ENCODE measurements at regions not wholly inside any gene's neighbourhood (a gene's known extent, or its start where the extent isn't known, plus 50 kb on each side); places are given as distances from the start of the nearest gene placed in this dataset.

- Mint-ChIP-seq H3K4me3 (no peak overlapping the region), H3K27me3 (ENCODE audit: low read depth) (peaks cover 16% of the 10 kb centered on the region), H3K9me3 (peaks cover 5% of the 10 kb centered on the region), H3K27ac (no peak overlapping the region), H3K4me1 (ENCODE audit: low read depth) (peaks cover 10% of the 10 kb centered on the region), H3K36me3 (ENCODE audit: low read depth) (no peaks in the 10 kb centered on the region)
Observed at GRCh38 chr18:46301571-46301970, 197.4 kb downstream of the HAUS1 start.

- Mint-ChIP-seq H3K36me3 (ENCODE audit: low read depth) (no peaks in the 10 kb centered on the region), H3K4me3 (no peak overlapping the region), H3K4me1 (ENCODE audit: low read depth) (peaks cover 7% of the 10 kb centered on the region), H3K9me3 (peaks cover 8% of the 10 kb centered on the region), H3K27ac (no peak overlapping the region), H3K27me3 (ENCODE audit: low read depth) (peaks cover 26% of the 10 kb centered on the region)
Observed at GRCh38 chr18:46302528-46303485, 198.6 kb downstream of the HAUS1 start.

- Mint-ChIP-seq H3K36me3 (ENCODE audit: low read depth) (no peaks in the 10 kb centered on the region), H3K9me3 (peaks cover 8% of the 10 kb centered on the region), H3K4me1 (ENCODE audit: low read depth) (peaks cover 5% of the 10 kb centered on the region), H3K4me3 (no peak overlapping the region), H3K27me3 (ENCODE audit: low read depth) (peaks cover 37% of the 10 kb centered on the region), H3K27ac (no peak overlapping the region)
Observed at GRCh38 chr18:46310258-46310657, 206.1 kb downstream of the HAUS1 start.

GRCh38 chr18:46310675-46311345 is 206.6 kb downstream of the HAUS1 start:
- Mint-ChIP-seq H3K36me3 (ENCODE audit: low read depth) (no peaks in the 10 kb centered on the region), H3K9me3 (peaks cover 8% of the 10 kb centered on the region), H3K27me3 (ENCODE audit: low read depth) (peaks cover 37% of the 10 kb centered on the region), H3K4me1 (ENCODE audit: low read depth) (peaks cover 5% of the 10 kb centered on the region), H3K27ac (no peak overlapping the region), H3K4me3 (no peak overlapping the region)

DNA sequence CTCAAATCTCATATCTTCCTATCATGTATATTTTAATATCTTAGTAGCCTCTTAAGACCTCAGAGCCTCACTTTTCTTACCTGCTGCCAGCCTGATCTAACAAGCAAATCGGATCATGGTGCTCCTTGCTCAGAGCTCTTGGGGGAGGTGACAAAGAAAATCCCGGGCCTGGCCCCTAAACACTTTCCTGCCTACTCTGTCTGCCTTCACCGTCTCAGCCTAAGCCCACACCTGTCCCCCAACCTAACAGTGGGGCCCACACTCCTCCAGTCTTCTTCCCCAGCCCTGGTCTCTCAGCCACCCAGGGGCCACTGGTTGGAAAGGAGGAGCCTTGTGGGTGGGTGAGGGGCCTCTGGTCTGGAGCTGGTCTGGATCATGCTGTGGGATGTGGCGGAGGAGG is 207.3 kb downstream of the HAUS1 start:
- Mint-ChIP-seq H3K4me1 (ENCODE audit: low read depth) (peaks cover 5% of the 10 kb centered on the region), H3K9me3 (peaks cover 4% of the 10 kb centered on the region), H3K27ac (no peak overlapping the region), H3K27me3 (ENCODE audit: low read depth) (peaks cover 32% of the 10 kb centered on the region), H3K4me3 (no peak overlapping the region), H3K36me3 (ENCODE audit: low read depth) (no peaks in the 10 kb centered on the region)

- Mint-ChIP-seq H3K9me3 (no peaks in the 10 kb centered on the region), H3K4me1 (ENCODE audit: low read depth) (peaks cover 5% of the 10 kb centered on the region), H3K27ac (no peak overlapping the region), H3K27me3 (ENCODE audit: low read depth) (peaks cover 27% of the 10 kb centered on the region), H3K4me3 (no peak overlapping the region), H3K36me3 (ENCODE audit: low read depth) (no peaks in the 10 kb centered on the region)
Observed at GRCh38 chr18:46312221-46312620, 208.0 kb downstream of the HAUS1 start.

DNA sequence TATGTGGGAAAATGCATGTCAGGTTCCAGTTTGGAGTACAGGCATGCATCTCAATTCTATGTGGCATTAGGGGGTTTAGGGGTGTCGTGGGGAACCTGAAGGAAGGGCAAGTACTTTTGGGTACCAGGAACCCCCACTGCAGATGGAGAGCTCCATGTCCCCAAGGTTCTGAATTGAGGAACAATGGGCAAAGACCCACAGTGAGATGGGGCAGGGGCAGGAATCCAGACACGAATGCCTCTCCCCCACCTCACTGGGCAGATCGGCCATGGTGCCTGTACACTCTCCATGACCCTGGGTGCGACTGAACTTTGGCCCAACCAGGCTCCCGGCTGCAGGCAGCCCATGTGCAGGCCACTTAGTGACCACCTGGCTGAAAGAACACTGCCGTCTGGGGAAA is 209.3 kb downstream of the HAUS1 start:
- no peaks in the 10 kb centered on the region for H3K36me3 Mint-ChIP-seq (ENCODE audit: low read depth)
- H3K4me1 Mint-ChIP-seq (ENCODE audit: low read depth): peaks cover 5% of the 10 kb centered on the region
- no peak overlapping the region for H3K4me3 Mint-ChIP-seq
- H3K9me3 Mint-ChIP-seq: no peaks in the 10 kb centered on the region
- peaks cover 17% of the 10 kb centered on the region for H3K27me3 Mint-ChIP-seq (ENCODE audit: low read depth)
- H3K27ac Mint-ChIP-seq: no peak overlapping the region

DNA sequence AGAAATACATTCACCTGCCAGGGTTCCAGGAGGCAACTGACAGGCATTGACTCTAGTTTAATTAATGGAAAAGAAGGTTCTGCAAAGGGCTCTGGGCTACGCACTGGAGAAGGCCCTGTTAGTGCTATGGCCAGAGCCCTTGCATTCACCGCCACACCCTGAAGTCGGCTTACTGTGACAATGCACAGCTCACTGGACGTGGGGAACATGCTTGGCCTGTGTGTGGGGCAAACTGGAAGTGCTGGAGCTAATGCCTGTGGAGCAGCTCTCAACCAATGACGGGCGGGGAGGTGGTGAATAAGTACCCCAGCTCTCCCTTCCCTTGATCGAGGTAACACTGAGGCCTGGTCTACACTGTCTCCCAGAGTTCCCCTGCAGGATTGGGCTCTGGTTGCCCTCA is 209.8 kb downstream of the HAUS1 start:
- no peak overlapping the region for H3K27ac Mint-ChIP-seq
- H3K9me3 Mint-ChIP-seq: no peaks in the 10 kb centered on the region
- no peak overlapping the region for H3K4me3 Mint-ChIP-seq
- peaks cover 5% of the 10 kb centered on the region for H3K4me1 Mint-ChIP-seq (ENCODE audit: low read depth)
- peaks cover 17% of the 10 kb centered on the region for H3K27me3 Mint-ChIP-seq (ENCODE audit: low read depth)
- H3K36me3 Mint-ChIP-seq (ENCODE audit: low read depth): no peaks in the 10 kb centered on the region

GRCh38 chr18:46315161-46315560 is 211.0 kb downstream of the HAUS1 start:
- Mint-ChIP-seq H3K36me3 (ENCODE audit: low read depth) (no peaks in the 10 kb centered on the region), H3K4me3 (no peak overlapping the region), H3K27ac (no peak overlapping the region), H3K4me1 (ENCODE audit: low read depth) (peaks cover 5% of the 10 kb centered on the region), H3K9me3 (no peaks in the 10 kb centered on the region), H3K27me3 (ENCODE audit: low read depth) (peaks cover 19% of the 10 kb centered on the region)

DNA sequence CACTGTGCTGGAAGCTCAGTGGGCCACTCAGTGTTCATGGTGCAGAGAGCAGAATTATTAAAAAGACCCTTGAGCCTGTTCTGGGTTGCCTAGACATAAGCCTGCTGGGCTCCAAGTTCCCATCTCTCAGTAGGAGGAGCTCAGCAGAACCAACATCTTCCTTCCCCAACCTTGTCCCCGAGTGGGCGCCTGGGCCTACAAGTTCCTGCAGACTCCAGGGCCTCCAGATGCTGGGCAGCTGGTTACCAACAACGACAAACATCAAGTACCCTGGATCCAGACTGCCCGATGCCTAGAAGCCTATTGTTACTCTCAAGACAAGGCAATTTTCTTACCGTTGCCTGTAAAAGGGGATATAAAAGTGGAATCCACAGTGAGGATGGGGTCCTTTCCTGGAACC is 214.2 kb downstream of the HAUS1 start:
- no peaks in the 10 kb centered on the region for H3K36me3 Mint-ChIP-seq (ENCODE audit: low read depth)
- H3K4me3 Mint-ChIP-seq: no peak overlapping the region
- H3K27ac Mint-ChIP-seq: no peak overlapping the region

DNA sequence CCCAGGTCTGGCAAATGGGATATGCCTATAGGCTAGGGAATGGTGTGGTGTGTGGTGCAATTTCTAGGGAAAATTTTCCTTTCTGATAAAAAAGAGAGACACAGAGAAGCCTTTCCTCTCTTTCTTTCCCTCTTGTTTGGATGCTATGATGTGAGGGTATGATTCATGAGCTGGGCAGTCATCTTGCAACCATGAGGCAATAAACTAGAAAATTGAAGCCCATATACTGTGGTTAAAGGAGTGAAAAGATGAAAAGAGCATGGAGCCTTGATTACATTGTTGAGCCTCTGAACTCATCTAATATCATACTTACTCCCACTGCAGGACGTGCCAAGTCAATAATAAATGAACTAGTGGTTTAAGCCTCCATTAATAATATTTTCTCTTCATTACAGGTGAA is 215.6 kb downstream of the HAUS1 start:
- no peaks in the 10 kb centered on the region for H3K36me3 Mint-ChIP-seq (ENCODE audit: low read depth)
- H3K27me3 Mint-ChIP-seq (ENCODE audit: low read depth): peaks cover 11% of the 10 kb centered on the region
- no peaks in the 10 kb centered on the region for H3K9me3 Mint-ChIP-seq
- H3K4me1 Mint-ChIP-seq (ENCODE audit: low read depth): peaks cover 7% of the 10 kb centered on the region
- no peak overlapping the region for H3K27ac Mint-ChIP-seq
- no peak overlapping the region for H3K4me3 Mint-ChIP-seq

More for the DNA sequence above, 214.2 kb downstream of the HAUS1 start:
- Mint-ChIP-seq H3K4me1 (ENCODE audit: low read depth) (peaks cover 5% of the 10 kb centered on the region), H3K9me3 (no peaks in the 10 kb centered on the region), H3K27me3 (ENCODE audit: low read depth) (peaks cover 9% of the 10 kb centered on the region)

DNA sequence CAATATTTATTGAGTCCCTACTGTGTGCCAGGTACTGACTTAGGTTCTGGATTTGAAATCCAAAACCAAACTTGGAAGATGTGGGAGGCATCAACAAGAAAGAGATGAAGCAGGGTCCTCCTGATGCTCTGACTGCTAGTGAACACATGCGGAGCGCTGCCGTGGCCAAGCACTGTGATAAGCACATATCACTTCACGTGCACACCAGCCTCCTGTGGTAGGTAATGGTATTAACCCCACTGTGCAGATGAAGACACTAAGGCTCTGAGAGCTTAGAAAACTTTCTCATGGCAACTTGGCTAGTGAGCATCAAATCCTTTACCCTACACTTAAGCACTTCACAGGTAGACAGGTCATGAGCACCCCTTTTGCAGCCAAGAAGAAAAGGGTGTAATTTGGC is 216.1 kb downstream of the HAUS1 start:
- Mint-ChIP-seq H3K4me1 (ENCODE audit: low read depth) (peaks cover 2% of the 10 kb centered on the region), H3K9me3 (no peaks in the 10 kb centered on the region), H3K4me3 (no peak overlapping the region), H3K27ac (no peak overlapping the region), H3K27me3 (ENCODE audit: low read depth) (peaks cover 12% of the 10 kb centered on the region), H3K36me3 (ENCODE audit: low read depth) (no peaks in the 10 kb centered on the region)

DNA sequence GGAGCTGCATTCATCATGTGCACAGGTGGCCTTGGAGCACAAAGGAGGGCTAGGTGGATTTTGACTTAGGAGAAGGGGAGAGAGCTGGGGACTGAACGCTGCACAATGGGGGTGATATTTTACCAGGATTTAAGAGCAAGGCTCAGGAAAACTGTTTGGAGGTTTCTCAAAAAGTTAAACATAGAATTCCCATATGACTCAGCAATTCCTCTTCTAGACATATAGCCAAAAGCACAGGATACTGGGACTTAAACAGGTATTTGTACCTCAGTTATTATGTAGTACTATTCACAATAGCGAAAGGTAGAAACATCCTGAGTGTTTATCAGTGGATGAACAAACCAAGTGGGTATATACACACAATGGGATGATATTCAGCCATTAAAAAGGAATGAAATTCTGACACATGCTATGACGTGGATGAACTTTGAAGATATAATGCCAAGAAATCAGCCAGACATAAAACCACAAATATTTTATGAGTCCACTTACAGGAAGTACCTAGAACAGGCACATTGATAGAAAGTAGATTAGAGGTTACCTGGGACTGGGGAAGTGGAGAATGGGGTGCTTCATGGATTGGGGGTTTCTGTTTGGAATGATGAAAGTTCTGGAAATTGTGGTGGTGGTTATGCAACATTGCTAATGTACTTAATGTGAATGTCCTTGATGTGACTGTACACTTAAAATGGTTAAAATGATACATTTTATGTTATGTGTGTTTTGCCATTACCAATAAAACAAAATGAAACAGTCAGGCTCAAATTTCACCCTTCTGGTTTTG is 216.9 kb downstream of the HAUS1 start:
- no peaks in the 10 kb centered on the region for H3K9me3 Mint-ChIP-seq
- H3K4me1 Mint-ChIP-seq (ENCODE audit: low read depth): peaks cover 2% of the 10 kb centered on the region
- H3K27ac Mint-ChIP-seq: no peak overlapping the region
- H3K27me3 Mint-ChIP-seq (ENCODE audit: low read depth): peaks cover 12% of the 10 kb centered on the region
- no peaks in the 10 kb centered on the region for H3K36me3 Mint-ChIP-seq (ENCODE audit: low read depth)
- no peak overlapping the region for H3K4me3 Mint-ChIP-seq

GRCh38 chr18:46321955-46322354 is 217.8 kb downstream of the HAUS1 start:
- peaks cover 2% of the 10 kb centered on the region for H3K4me1 Mint-ChIP-seq (ENCODE audit: low read depth)
- no peaks in the 10 kb centered on the region for H3K9me3 Mint-ChIP-seq
- peaks cover 12% of the 10 kb centered on the region for H3K27me3 Mint-ChIP-seq (ENCODE audit: low read depth)
- H3K4me3 Mint-ChIP-seq: no peak overlapping the region
- H3K36me3 Mint-ChIP-seq (ENCODE audit: low read depth): no peaks in the 10 kb centered on the region
- H3K27ac Mint-ChIP-seq: no peak overlapping the region
